ENCODE measurements at regions not wholly inside any gene's neighbourhood (a gene's known extent, or its start where the extent isn't known, plus 50 kb on each side); places are given as distances from the start of the nearest gene placed in this dataset.
A peak's percentile ranks its signal among the peaks of the same experiment; 100 is the strongest.

- Histone ChIP-seq H3K4me3 (ENCODE audit: low read depth, low read length) (no peak overlapping the region), H3K9me3 (no peaks in the 10 kb centered on the region), H3K4me1 (peaks cover 4% of the 10 kb centered on the region; the same call in 1 of the 2 replicates), H3K27me3 (no peaks in the 10 kb centered on the region), H3K36me3 (no peaks in the 10 kb centered on the region)
- DNase-seq, result no peak
- no peak for TF ChIP-seq CTCF (IDR thresholded peaks at IDR 0.05; ENCODE audit: low read depth, low read length)
Measured at GRCh38 chrX:20488473-20488872, 221.8 kb upstream of the RPS6KA3 start.

- no peak overlapping the region for H3K4me3 ChIP-seq (ENCODE audit: low read depth, low read length)
- no peak for DNase-seq
- peaks cover 4% of the 10 kb centered on the region; the same call in 1 of the 2 replicates for H3K4me1 ChIP-seq
- no peak for TF ChIP-seq CTCF (IDR thresholded peaks at IDR 0.05; ENCODE audit: low read depth, low read length)
- no peaks in the 10 kb centered on the region for H3K9me3 ChIP-seq
- H3K27me3 ChIP-seq, result no peaks in the 10 kb centered on the region
- H3K36me3 ChIP-seq, result no peaks in the 10 kb centered on the region
Measured at GRCh38 chrX:20487227-20487626, 220.5 kb upstream of the RPS6KA3 start.

GRCh38 chrX:20481632-20482031, 214.9 kb upstream of the RPS6KA3 start:
- DNase-seq, result no peak
- TF ChIP-seq CTCF (IDR thresholded peaks at IDR 0.05; ENCODE audit: low read depth, low read length), result no peak
- no peaks in the 10 kb centered on the region for H3K9me3 ChIP-seq
- H3K4me3 ChIP-seq (ENCODE audit: low read depth, low read length), result no peak overlapping the region
- no peaks in the 10 kb centered on the region for H3K27me3 ChIP-seq
- no peaks in the 10 kb centered on the region for H3K4me1 ChIP-seq
- H3K36me3 ChIP-seq, result no peaks in the 10 kb centered on the region

- DNase-seq, result no peak
- Histone ChIP-seq H3K36me3 (no peaks in the 10 kb centered on the region), H3K4me3 (ENCODE audit: low read depth, low read length) (no peak overlapping the region), H3K4me1 (no peaks in the 10 kb centered on the region), H3K9me3 (no peaks in the 10 kb centered on the region), H3K27me3 (no peaks in the 10 kb centered on the region)
- TF ChIP-seq CTCF (IDR thresholded peaks at IDR 0.05; ENCODE audit: low read depth, low read length), result no peak
Measured at GRCh38 chrX:20479896-20480295, 213.2 kb upstream of the RPS6KA3 start.

GRCh38 chrX:20479048-20479447, 212.3 kb upstream of the RPS6KA3 start:
- no peak for DNase-seq
- H3K4me3 ChIP-seq (ENCODE audit: low read depth, low read length), result no peak overlapping the region
- H3K27me3 ChIP-seq, result no peaks in the 10 kb centered on the region
- H3K36me3 ChIP-seq, result no peaks in the 10 kb centered on the region
- TF ChIP-seq CTCF (IDR thresholded peaks at IDR 0.05; ENCODE audit: low read depth, low read length), result no peak
- no peaks in the 10 kb centered on the region for H3K9me3 ChIP-seq
- H3K4me1 ChIP-seq, result no peaks in the 10 kb centered on the region

- Histone ChIP-seq H3K4me1 (no peaks in the 10 kb centered on the region), H3K4me3 (ENCODE audit: low read depth, low read length) (no peak overlapping the region), H3K36me3 (no peaks in the 10 kb centered on the region), H3K27me3 (no peaks in the 10 kb centered on the region), H3K9me3 (no peaks in the 10 kb centered on the region)
- no peak for TF ChIP-seq CTCF (IDR thresholded peaks at IDR 0.05; ENCODE audit: low read depth, low read length)
- DNase-seq, result peak; percentile 8
Measured at GRCh38 chrX:20477836-20478524, 211.3 kb upstream of the RPS6KA3 start.
